HepG2 (cell line): ENCODE measurements at regions not wholly inside any gene's neighbourhood (a gene's known extent, or its start where the extent isn't known, plus 50 kb on each side); places are given as distances from the start of the nearest gene placed in this dataset.

Source experiments
- ATAC-seq: fragments of 200-7000 bp; cut with Tn5 transposase; 3 replicates; pipeline ENCODE4 v1.9.1; 2020; ENCODE audit warnings: mild to moderate bottlenecking, moderate library complexity
- BruUV-seq: library from RNA; stranded (reverse); fragments of 400-500 nt; replicated peaks from 2 replicates; lab custom pipeline; 2021; lab: Mats Ljungman, UMichigan
- CTCF ChIA-PET: fragments of 300-600 bp; formaldehyde crosslinking; extraction: SDS; loops from one replicate; lab custom pipeline; 2021; ENCODE audit warnings: low total read pairs, inconsistent platforms, low intra/inter-chr PET ratio; lab: Yijun Ruan, JAX
- POLR2A ChIA-PET: fragments of 350-600 bp; sonication (Branson Sonifier 250); formaldehyde crosslinking; loops from one replicate; lab custom pipeline; 2020; ENCODE audit warnings: antibody characterized with exemption, inconsistent platforms; lab: Yijun Ruan, JAX
- DNase-seq: peaks from one replicate; pipeline ENCODE4 v3.0.0-alpha.2; 2015; ENCODE audit warnings: low spot score
- FAIRE-seq: peaks from 3 replicates; lab custom pipeline; 2011; peaks lifted over from hg19 to GRCh38; lab: Jason Lieb, UNC
- H2AFZ ChIP-seq: one replicate; pipeline ENCODE4 v1.6.1; 2011; ENCODE audit warnings: low read length, inconsistent platforms
- H3K27ac ChIP-seq: fragments of 300-600 bp; 3 replicates; pipeline ENCODE4 v1.8.0; 2011; ENCODE audit warnings: mixed run types, mild to moderate bottlenecking, mixed read lengths, low read length, inconsistent platforms; ENCODE audit not compliant: insufficient read depth; ENCODE audit errors: extremely low read length
- H3K27me3 ChIP-seq, 2 experiments: fragments of 200-600 bp in 1 of 2; 2 replicates in 1 of 2; 3 replicates in 1 of 2; pipeline versions ENCODE4 v1.6.0 to v1.8.0; 2011; ENCODE audit warnings: low read length in 2 of 2, mild to moderate bottlenecking in 2 of 2, moderate library complexity in 2 of 2, inconsistent platforms in 1 of 2; ENCODE audit not compliant: insufficient read depth in 2 of 2, control insufficient read depth in 1 of 2
- H3K36me3 ChIP-seq, 2 experiments: fragments of 200-600 bp in 1 of 2; replicated peaks in 1 of 2; 2 replicates in 1 of 2; 3 replicates in 1 of 2; pipeline versions ENCODE4 v1.5.1 to v1.8.0; 2011; ENCODE audit warnings: low read length in 2 of 2, inconsistent platforms in 1 of 2; ENCODE audit not compliant: insufficient read depth in 2 of 2, control insufficient read depth in 1 of 2
- H3K4me1 ChIP-seq: 2 replicates; pipeline ENCODE4 v1.5.1; 2012; ENCODE audit warnings: low read length, inconsistent platforms; ENCODE audit not compliant: insufficient read depth
- H3K4me2 ChIP-seq: 2 replicates; pipeline ENCODE4 v1.6.0; 2011; ENCODE audit warnings: low read depth, low read length, inconsistent platforms
- H3K4me3 ChIP-seq, 3 experiments: fragments of 200-600 bp in 1 of 3; sonication (generic), shearing (Covaris generic) in 1 of 3; replicated peaks in 1 of 3; 2 replicates each; pipeline ENCODE4 v1.5.1; 2011 to 2016; ENCODE audit warnings: low read length in 3 of 3, inconsistent platforms in 2 of 3, low read depth in 2 of 3, mild to moderate bottlenecking in 2 of 3, control low read depth in 1 of 3, mixed read lengths in 1 of 3; ENCODE audit not compliant: insufficient read depth in 1 of 3
- H3K79me2 ChIP-seq: one replicate; pipeline ENCODE4 v1.6.1; 2011; ENCODE audit warnings: low read length, inconsistent platforms; ENCODE audit not compliant: insufficient read depth
- H3K9ac ChIP-seq: 2 replicates; pipeline ENCODE4 v1.6.0; 2011; ENCODE audit warnings: mild to moderate bottlenecking, low read depth, low read length, inconsistent platforms; ENCODE audit not compliant: insufficient read depth
- H3K9me3 ChIP-seq: 2 replicates; pipeline ENCODE4 v1.5.1; 2012; ENCODE audit warnings: mild to moderate bottlenecking, low read length
- H4K20me1 ChIP-seq: 2 replicates; pipeline ENCODE4 v1.6.0; 2011; ENCODE audit warnings: inconsistent platforms, mild to moderate bottlenecking, low read length, moderate library complexity; ENCODE audit not compliant: insufficient read depth
- CEBPG ChIP-seq: IDR thresholded peaks from 2 replicates; pipeline ENCODE4 v1.6.1; 2016
- DDIT3 ChIP-seq: sonication (generic); formaldehyde crosslinking; IDR thresholded peaks from 2 replicates; pipeline ENCODE4 v1.4.0; 2020; ENCODE audit warnings: mild to moderate bottlenecking, missing genetic modification reagents
- FIP1L1 ChIP-seq: fragments of 200-400 bp; formaldehyde crosslinking; IDR thresholded peaks from 2 replicates; pipeline ENCODE4 v1.6.1; 2018; ENCODE audit warnings: low read depth, mild to moderate bottlenecking, low read length, moderate library complexity, borderline replicate concordance; ENCODE audit not compliant: insufficient read depth
- FOSL2 ChIP-seq: sonication (generic); formaldehyde crosslinking; IDR thresholded peaks from 2 replicates; pipeline ENCODE4 v1.4.0; 2020; ENCODE audit warnings: missing genetic modification reagents
- FOXA1 ChIP-seq, 2 experiments: fragments of 450-650 bp in 1 of 2; sonication (generic) in 1 of 2; formaldehyde crosslinking in 1 of 2; IDR thresholded peaks; 2 replicates each; pipeline versions ENCODE4 v1.4.0 to v1.6.1; 2016 to 2020; ENCODE audit warnings: missing genetic modification reagents in 1 of 2
- GZF1 ChIP-seq: sonication (generic); formaldehyde crosslinking; IDR thresholded peaks from 2 replicates; pipeline ENCODE4 v1.5.1; 2020; ENCODE audit warnings: mild to moderate bottlenecking, missing genetic modification reagents
- HOMEZ ChIP-seq: IDR thresholded peaks from 2 replicates; pipeline ENCODE4 v1.6.1; 2016; ENCODE audit warnings: low read depth
- PRDM15 ChIP-seq: sonication (generic); formaldehyde crosslinking; IDR thresholded peaks from 2 replicates; pipeline ENCODE4 v1.4.0; 2020; ENCODE audit warnings: missing genetic modification reagents
- SPEN ChIP-seq: sonication (generic); formaldehyde crosslinking; IDR thresholded peaks from 2 replicates; pipeline ENCODE4 v1.5.1; 2020; ENCODE audit warnings: low read depth, mild to moderate bottlenecking, missing genetic modification reagents
- ZNF354B ChIP-seq: sonication (generic); formaldehyde crosslinking; IDR thresholded peaks from 2 replicates; pipeline ENCODE4 v1.8.0; 2022; ENCODE audit warnings: mild to moderate bottlenecking, missing genetic modification reagents
- ZNF414 ChIP-seq: sonication (generic); formaldehyde crosslinking; IDR thresholded peaks from 2 replicates; pipeline ENCODE4 v1.5.0; 2020; ENCODE audit warnings: missing genetic modification reagents
- ZNF549 ChIP-seq: sonication (generic); formaldehyde crosslinking; IDR thresholded peaks from 2 replicates; pipeline ENCODE4 v1.5.0; 2020; ENCODE audit warnings: missing genetic modification reagents
- ZNF784 ChIP-seq: sonication (generic); formaldehyde crosslinking; IDR thresholded peaks from 2 replicates; pipeline ENCODE4 v1.5.1; 2020; ENCODE audit warnings: missing genetic modification reagents, mild to moderate bottlenecking, borderline replicate concordance
- ZSCAN30 ChIP-seq: sonication (generic); formaldehyde crosslinking; IDR thresholded peaks from 2 replicates; pipeline ENCODE4 v1.5.0; 2020; ENCODE audit warnings: mild to moderate bottlenecking, missing genetic modification reagents
- ZSCAN31 ChIP-seq: sonication (generic); formaldehyde crosslinking; IDR thresholded peaks from 2 replicates; pipeline ENCODE4 v1.5.0; 2020; ENCODE audit warnings: low read depth, mild to moderate bottlenecking, missing genetic modification reagents
- WGBS: methylation state at CpG from one replicate; pipeline ENCODE4 v1.1.6; 2017; ENCODE audit warnings: low lambda C conversion rate; 5-methylcytosine and 5-hydroxymethylcytosine counted together
- in situ Hi-C: cut with HindIII; loops from 2 replicates; pipeline ENCODE4 v1.10.0; 2017; ENCODE audit warnings: low pct_unique_long_range_greater_than_20kb; ENCODE audit not compliant: extremely low pct_ligation_motif_present
- intact Hi-C: fragments of 100-400 bp; cut with micrococcal nuclease; formaldehyde crosslinking; loops from one replicate; pipeline ENCODE4 v1.10.0; 2022; ENCODE audit not compliant: unreplicated experiment

GRCh38 chrX:147838465-147839131, 73.1 kb upstream of the FMR1 start:
- Histone ChIP-seq H3K79me2 (no peaks in the 10 kb centered on the region), H3K4me2 (no peak overlapping the region), H3K4me1 (no peaks in the 10 kb centered on the region), H2AFZ (no peak overlapping the region), H4K20me1 (no peaks in the 10 kb centered on the region), H3K36me3 (no peaks in the 10 kb centered on the region), H3K9me3 (no peaks in the 10 kb centered on the region), H3K4me3 (no peak overlapping the region), H3K27me3 (no peaks in the 10 kb centered on the region), H3K9ac (no peak overlapping the region), H3K27ac (no peak overlapping the region)
- ChIA-PET CTCF (no interaction called here), POLR2A (no interaction called here)
- WGBS = 0% methylated on average over 1 of the region's 1 CpG
- FAIRE-seq (peak; percentile 42), ATAC-seq (no peak), DNase-seq (peak; percentile 6)
- intact Hi-C loops = no loop called here
- in situ Hi-C loops = no loop called here
- BruUV-seq = no TSS peak
- no peak for TF ChIP-seq PRDM15 (CRISPR knock-in tag)
- TF ChIP-seq ZSCAN31 (CRISPR knock-in tag) = no peak
- no peak for TF ChIP-seq ZNF784 (CRISPR knock-in tag)
- TF ChIP-seq ZSCAN30 (CRISPR knock-in tag) = no peak
- TF ChIP-seq GZF1 (CRISPR knock-in tag) = no peak
- TF ChIP-seq FOXA1 (IDR thresholded peaks at IDR 0.05) = no peak
- TF ChIP-seq FOXA1 (CRISPR knock-in tag; IDR thresholded peaks at IDR 0.05) = no peak
- TF ChIP-seq SPEN (CRISPR knock-in tag) = no peak
- TF ChIP-seq CEBPG (CRISPR knock-in tag) = peak; percentile 38
- no peak for TF ChIP-seq ZNF354B
- no peak for TF ChIP-seq ZNF549 (CRISPR knock-in tag)
- TF ChIP-seq DDIT3 (CRISPR knock-in tag) = no peak
- no peak for TF ChIP-seq ZNF414 (CRISPR knock-in tag)
- no peak for TF ChIP-seq HOMEZ (CRISPR knock-in tag)
- no peak for TF ChIP-seq FIP1L1
- no peak for TF ChIP-seq FOSL2 (CRISPR knock-in tag)
